ENCODE measurements at regions not wholly inside any gene's neighbourhood (a gene's known extent, or its start where the extent isn't known, plus 50 kb on each side); places are given as distances from the start of the nearest gene placed in this dataset.

- intact Hi-C loops (cut with DNase I, micrococcal nuclease), result no loop called here
- ATAC-seq, result no peak
- DNase-seq, result no peak
- no peaks in the 10 kb centered on the region for H3K36me3 ChIP-seq (ENCODE audit: low read depth)
- H3K4me1 ChIP-seq (ENCODE audit: low read depth), result no peaks in the 10 kb centered on the region
- H3K4me3 ChIP-seq, result no peak overlapping the region
- H3K9me3 ChIP-seq, result no peaks in the 10 kb centered on the region
- no peak for TF ChIP-seq CTCF (IDR thresholded peaks at IDR 0.05)
Measured at GRCh38 chr2:8024506-8024905, 657.4 kb upstream of the ID2 start.

GRCh38 chr2:8026381-8026780, 655.5 kb upstream of the ID2 start:
- no peak overlapping the region for H3K4me3 ChIP-seq
- ATAC-seq, result no peak
- intact Hi-C loops (cut with DNase I, micrococcal nuclease), result no loop called here
- H3K9me3 ChIP-seq, result no peaks in the 10 kb centered on the region
- H3K4me1 ChIP-seq (ENCODE audit: low read depth), result no peaks in the 10 kb centered on the region
- no peak for DNase-seq
- no peaks in the 10 kb centered on the region for H3K36me3 ChIP-seq (ENCODE audit: low read depth)
- TF ChIP-seq CTCF (IDR thresholded peaks at IDR 0.05), result no peak

DNA sequence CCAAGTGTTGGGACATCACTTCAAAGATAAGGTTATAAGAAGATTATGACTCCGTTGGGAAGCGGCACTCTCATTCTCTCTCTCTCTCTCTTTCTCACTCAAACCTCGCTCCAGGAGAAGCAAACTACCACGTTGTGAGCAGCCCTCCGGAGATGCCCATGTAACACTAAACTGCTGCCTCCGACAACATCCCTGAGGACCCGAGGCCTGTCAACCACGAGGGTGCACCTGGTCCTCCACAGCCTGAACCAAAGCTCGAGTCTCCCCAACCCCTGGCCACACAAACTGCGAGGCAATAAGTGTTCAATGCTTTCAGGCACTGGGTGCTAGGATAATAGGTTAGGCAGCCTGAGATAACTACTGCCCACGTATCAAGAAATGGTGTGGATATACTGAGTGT, 654.5 kb upstream of the ID2 start:
- no peaks in the 10 kb centered on the region for H3K9me3 ChIP-seq
- intact Hi-C loops (cut with DNase I, micrococcal nuclease), result no loop called here
- no peaks in the 10 kb centered on the region for H3K36me3 ChIP-seq (ENCODE audit: low read depth)
- DNase-seq (no peak), ATAC-seq (no peak)
- no peaks in the 10 kb centered on the region for H3K4me1 ChIP-seq (ENCODE audit: low read depth)
- no peak overlapping the region for H3K4me3 ChIP-seq
- no peak for TF ChIP-seq CTCF (IDR thresholded peaks at IDR 0.05)

GRCh38 chr2:8028036-8028435, 653.8 kb upstream of the ID2 start:
- TF ChIP-seq CTCF (IDR thresholded peaks at IDR 0.05), result no peak
- Histone ChIP-seq H3K4me3 (no peak overlapping the region), H3K4me1 (ENCODE audit: low read depth) (no peaks in the 10 kb centered on the region), H3K9me3 (no peaks in the 10 kb centered on the region), H3K36me3 (ENCODE audit: low read depth) (no peaks in the 10 kb centered on the region)
- intact Hi-C loops (cut with DNase I, micrococcal nuclease), result no loop called here
- ATAC-seq (no peak), DNase-seq (no peak)

GRCh38 chr2:8028436-8028835, 653.4 kb upstream of the ID2 start:
- intact Hi-C loops (cut with DNase I, micrococcal nuclease), result no loop called here
- no peak for TF ChIP-seq CTCF (IDR thresholded peaks at IDR 0.05)
- no peak for ATAC-seq
- no peaks in the 10 kb centered on the region for H3K4me1 ChIP-seq (ENCODE audit: low read depth)
- H3K9me3 ChIP-seq, result no peaks in the 10 kb centered on the region
- H3K4me3 ChIP-seq, result no peak overlapping the region
- H3K36me3 ChIP-seq (ENCODE audit: low read depth), result no peaks in the 10 kb centered on the region
- no peak for DNase-seq

DNA sequence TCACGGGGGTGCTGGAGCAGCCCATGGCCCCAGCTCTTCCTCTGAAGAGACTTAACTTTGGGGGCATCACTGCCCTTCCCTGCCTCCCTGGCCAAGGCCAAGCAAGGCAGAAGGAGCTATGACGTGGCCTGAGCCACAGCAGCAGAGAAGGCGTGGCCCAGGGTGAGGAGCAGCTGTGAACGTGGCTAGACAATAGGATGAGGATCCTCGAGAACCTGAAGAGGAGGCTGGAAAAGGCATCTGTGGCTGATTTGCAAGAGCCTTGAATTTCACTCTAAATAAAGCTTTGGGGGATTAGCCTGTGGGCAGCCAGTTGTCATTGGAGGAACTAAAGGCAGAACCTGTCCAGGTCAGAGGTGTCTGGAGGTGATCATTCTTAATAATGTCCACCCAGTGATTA, 652.9 kb upstream of the ID2 start:
- DNase-seq (no peak), ATAC-seq (no peak)
- no peak overlapping the region for H3K4me3 ChIP-seq
- TF ChIP-seq CTCF (IDR thresholded peaks at IDR 0.05), result no peak
- intact Hi-C loops (cut with DNase I, micrococcal nuclease), result no loop called here
- no peaks in the 10 kb centered on the region for H3K36me3 ChIP-seq (ENCODE audit: low read depth)
- H3K9me3 ChIP-seq, result no peaks in the 10 kb centered on the region
- H3K4me1 ChIP-seq (ENCODE audit: low read depth), result no peaks in the 10 kb centered on the region

Data from mucosa of descending colon (tissue), 3 donors.